ENCODE measurements at regions not wholly inside any gene's neighbourhood (a gene's known extent, or its start where the extent isn't known, plus 50 kb on each side); places are given as distances from the start of the nearest gene placed in this dataset.

- TF ChIP-seq CHD7 (IDR thresholded peaks at IDR 0.05; ENCODE audit: insufficient replicate concordance, low read length) (no peak), KDM1A (IDR thresholded peaks at IDR 0.05; ENCODE audit: borderline replicate concordance, low read length) (peak; percentile 82; the same call in 1 of the 2 replicates)
Observed at GRCh38 chr9:129343424-129344375, 165.6 kb upstream of the IER5L start (continued).
